ENCODE measurements at regions not wholly inside any gene's neighbourhood (a gene's known extent, or its start where the extent isn't known, plus 50 kb on each side); places are given as distances from the start of the nearest gene placed in this dataset.

DNA sequence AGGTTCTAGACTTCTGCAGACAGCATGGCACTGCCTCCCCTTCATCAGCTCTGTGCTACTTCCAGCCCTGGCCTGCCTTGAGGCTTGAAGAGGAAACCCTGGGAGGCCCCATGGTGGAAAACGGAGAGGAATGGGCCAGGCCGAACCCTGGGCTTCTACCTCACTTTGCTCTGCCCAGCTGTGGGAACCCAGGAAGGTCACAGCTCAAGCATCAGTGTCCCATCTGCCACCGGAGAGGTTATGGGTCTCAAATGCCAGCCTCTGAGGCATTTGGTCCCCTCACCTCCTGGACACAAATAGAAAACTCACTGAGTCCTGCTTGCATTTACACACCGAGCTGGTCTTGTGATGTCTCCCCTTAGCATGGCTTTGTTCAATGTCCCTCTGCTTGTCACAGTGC is 80.1 kb upstream of the ALDH1B1 start:
- no peak for DNase-seq

DNA sequence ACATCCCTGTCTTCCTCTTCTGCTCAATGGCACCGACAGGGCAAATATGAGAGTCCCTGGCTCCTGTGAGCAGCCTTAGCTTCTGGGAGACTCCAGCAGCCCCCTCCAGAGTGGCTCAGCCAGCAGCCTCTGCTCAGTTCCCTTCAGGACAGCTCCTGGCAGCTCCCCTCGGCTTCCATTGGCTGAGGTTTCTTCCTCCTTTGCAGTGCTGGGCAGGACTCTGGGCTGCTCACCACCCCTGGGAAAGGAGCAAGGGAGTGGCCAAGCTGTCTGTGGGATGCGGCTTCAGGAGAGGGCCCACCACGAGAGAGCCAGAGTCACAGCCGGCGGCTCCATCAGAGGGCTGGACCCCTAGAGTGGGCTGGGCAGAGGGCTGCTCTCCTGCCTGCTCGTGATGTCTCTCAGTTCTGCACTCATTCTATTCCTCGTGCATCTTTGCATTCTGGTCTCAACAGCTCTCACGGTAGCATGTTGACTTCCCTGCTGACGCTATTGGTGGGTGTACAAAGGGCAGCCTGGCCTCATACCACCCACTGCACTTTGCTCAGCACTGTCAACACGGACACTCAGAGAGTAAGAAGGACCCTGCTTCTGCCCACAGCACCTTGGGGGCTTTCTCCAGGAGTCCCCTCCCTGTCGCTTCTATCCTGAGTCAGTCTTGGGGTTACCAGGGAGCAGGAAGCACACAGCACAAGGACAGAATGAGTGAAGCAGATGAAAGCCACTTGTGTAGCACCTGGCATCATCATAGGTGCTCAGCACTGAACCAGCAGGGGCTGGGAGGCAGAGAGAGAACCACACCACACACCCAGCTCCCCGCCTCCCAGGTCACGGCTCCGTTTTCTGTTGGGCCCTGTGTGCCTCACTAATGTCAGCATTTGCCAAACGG is 80.9 kb upstream of the ALDH1B1 start:
- no peak for DNase-seq

DNA sequence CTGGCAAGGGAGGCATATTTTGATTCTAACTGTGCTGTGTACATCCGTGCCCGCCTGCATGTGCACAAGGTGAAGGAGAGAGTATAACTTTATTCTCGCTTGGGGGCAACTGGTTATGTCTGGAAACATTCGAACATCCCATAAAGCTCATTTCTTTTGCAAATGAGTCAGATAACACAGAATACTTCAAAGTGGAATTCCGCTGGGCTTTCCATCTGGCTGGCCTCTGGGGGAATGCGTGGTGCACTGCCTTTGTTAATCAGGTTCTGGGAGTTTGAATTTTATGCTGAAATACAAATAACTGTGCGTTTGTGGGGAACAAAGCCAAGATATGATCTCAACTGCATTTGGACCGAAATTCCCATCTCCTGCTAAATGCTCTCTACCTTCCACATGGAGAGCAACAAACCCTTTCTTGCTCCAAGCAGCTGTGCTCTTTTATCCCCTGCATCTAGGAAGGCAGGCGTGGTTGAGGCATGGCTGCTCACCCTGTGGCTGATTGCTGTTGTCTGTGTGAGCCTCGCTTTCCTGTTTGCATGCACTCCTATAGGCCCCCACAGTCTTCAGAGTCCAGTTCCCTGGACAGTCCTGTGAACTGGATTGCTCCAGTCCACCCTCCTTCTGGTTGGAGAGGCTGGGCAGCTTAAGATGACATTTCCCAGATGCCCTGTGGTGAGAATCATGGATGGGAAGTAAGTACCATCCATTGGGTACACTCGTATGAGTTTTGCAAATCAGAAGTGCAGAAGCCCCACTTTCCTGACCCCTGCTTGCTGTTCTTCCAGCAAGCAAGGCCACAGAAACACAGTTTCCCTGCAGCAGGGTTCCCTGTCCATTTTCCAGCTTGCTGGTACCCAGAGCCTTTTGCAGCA is 82.9 kb upstream of the ALDH1B1 start:
- no peak for DNase-seq

DNA sequence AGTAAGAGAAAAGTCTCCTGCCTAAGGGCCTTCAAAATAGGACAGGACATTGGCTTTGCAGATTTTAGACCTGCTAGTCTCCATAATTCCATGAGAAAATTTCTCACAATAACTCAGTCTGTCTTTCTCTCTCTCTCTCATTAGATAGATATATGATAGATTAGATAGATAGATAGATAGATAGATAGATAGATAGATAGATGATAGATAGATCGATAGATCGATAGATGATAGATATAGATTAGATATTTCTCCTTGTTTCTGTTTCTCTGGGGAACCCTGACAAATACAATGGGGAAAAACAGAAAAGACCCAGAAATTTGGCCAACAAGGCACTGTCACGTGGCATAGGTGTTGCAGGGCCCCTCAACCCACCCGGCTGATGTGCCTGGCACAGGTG is 84.4 kb upstream of the ALDH1B1 start:
- DNase-seq, result no peak

DNA sequence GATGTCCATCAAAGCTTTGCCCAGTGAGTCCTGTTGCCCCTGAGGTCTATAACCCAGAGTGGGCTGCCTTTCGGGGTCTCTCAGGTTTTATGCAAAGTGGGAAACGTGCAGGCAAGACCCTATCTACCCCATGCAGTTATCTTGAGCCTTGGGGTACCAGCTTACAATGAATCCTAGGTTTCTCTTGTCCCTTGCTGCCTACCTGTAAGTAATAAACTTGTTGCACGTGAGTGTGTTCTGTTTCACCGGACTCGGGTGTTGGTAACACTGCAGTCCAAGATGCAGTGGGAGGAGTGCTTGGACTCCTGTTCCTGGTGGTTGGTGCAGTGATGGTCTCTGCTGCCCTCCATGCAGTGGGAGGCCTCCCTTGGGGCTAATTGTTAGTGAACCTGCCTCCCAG is 85.6 kb upstream of the ALDH1B1 start:
- DNase-seq, result no peak

DNA sequence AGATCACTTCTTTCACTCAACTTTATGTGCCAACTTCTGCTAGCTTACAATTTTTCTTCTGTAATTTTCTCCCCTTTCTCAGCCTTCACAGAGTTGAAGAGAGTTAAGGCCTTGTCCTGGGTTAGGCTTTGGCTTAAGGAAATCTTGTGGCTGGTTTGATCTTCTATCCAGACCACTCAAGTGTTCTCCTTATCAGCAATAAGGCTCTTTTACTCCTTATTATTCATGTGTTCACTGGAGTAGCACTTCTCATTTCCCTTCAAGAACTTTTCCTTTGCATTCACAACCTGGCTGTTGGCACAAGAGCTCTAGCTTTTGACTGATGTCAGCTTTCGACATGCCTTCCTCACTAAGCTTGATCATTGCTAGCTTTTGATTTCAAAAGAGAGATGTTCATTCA is 86.9 kb upstream of the ALDH1B1 start:
- DNase-seq, result no peak

DNA sequence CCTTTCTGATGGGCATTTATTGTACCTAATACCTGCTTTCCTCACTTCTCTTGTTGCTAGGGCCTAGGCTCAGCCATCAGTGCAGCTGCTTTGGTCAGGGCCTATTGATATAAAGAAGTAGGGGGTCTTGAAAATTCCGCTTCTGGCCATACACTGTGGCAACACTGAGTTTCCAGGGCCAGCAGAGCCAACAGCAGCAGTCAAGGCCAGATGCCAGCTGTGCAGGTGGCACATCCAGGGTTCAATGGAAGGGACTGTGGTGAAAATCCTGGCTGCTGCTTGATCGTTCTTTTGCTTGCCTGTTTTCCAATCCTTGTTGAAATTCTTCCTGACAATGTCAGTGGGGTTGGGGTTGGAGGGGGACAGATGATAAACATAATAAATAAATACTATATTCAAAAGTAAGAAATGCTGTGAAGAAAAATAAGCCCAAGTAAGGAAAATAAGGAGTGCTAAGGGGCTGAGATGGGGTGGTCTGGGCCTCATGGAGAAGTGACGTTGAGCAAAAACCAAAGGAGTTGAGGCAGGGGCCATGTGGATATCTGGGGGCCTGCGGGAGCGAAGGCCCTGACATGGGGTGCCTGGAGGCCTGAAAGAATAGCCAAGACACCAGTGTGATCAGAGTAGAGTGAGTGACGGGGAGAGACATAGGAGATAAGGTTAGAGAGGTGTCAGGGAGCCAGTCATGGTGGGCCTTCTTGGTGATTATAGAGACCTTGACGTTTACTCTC is 91.0 kb upstream of the ALDH1B1 start:
- DNase-seq, result no peak

DNA sequence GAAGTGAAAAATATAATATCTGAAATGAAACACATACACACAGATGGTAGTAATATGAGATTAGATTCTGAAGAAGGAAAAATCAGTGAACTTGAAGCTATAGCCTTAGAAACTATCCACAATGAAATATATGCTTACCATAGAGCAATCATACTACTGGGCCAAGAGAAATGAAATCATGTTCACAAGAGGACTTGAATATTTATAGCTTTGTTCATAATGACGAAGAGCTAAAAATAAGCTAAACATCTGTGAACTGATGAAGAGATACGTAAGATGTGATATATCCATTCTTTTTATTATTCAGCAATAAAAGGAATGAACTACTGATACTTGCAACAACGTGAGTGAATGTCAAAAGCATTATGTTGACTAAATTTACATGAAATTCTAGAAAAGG is 92.6 kb upstream of the ALDH1B1 start:
- DNase-seq, result no peak

DNA sequence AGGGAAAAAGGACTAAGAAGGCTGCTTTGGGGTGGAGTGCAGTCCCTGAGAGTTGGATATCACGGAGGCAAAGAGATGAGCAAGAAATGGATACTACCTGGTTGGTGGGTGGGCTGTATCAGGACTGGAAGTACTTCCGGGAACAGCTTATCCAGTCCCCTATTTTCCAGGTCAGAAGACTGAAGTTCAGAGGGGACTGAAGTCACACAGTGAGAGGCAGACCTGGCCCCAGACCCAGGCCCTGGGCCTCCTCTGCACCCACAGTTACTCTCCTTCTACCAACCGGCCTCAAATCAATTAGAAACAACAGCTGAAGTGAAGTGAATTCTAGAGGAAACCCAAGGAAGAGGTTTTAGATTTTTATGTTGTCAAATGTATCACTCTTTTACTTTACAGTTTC is 93.6 kb upstream of the ALDH1B1 start:
- DNase-seq, result no peak

DNA sequence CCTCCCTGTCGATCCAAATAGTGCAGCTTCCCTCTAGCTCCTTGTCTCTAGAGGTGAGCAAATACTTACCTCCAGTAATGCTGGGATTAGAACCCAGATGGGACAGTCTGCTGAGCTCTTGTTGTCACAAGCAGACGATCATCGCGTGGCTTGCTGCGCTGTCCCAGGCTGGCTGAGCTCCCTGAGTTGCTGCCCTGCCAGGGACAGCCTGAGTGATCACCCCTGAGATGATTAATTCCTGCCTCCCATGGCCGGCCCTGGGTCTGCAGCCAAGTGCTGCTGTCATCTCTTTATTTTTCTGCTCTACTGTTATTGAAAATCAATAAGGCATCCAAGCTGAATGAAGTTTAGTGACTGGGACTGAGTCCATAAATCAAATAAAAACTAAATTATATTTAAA is 94.0 kb upstream of the ALDH1B1 start:
- DNase-seq, result no peak

DNA sequence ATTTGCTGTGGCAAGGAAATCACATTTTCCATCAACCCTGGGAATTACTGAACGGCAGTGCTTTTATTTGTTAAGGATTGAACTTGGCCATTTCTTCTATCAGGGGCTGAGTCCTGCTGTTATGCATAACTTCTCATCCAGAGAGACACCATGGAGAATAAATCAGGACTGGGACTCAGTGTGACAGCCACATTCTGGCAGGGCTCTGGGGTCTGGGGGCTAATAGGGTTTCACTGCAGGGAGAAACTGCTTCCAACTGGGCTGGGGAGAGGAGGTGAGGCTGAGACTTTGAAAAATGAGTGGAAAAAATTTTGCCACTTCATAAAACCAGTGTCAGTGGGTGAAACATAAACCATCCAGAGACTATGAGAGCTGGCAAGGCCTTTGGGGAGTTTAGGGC is 95.7 kb upstream of the ALDH1B1 start:
- no peak for DNase-seq

DNA sequence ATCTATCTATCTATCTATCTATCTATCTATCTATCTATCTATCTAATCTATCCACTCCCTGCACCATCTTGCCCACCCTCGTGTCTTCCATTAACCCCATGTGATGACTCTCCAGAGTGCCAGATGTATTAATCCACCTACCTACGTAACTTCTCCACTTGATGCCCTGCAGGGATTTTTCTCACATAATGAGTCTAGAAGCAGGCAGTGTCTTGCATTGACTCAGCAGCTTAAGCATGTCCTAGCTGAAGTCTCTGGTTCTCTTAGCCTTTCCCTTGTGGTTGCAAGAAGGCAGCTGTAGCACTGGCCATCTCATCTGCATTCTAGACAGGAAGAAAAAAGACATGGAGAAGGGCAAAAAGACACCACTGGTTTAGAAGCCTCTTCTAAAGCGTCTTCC is 96.7 kb upstream of the ALDH1B1 start:
- no peak for DNase-seq

DNA sequence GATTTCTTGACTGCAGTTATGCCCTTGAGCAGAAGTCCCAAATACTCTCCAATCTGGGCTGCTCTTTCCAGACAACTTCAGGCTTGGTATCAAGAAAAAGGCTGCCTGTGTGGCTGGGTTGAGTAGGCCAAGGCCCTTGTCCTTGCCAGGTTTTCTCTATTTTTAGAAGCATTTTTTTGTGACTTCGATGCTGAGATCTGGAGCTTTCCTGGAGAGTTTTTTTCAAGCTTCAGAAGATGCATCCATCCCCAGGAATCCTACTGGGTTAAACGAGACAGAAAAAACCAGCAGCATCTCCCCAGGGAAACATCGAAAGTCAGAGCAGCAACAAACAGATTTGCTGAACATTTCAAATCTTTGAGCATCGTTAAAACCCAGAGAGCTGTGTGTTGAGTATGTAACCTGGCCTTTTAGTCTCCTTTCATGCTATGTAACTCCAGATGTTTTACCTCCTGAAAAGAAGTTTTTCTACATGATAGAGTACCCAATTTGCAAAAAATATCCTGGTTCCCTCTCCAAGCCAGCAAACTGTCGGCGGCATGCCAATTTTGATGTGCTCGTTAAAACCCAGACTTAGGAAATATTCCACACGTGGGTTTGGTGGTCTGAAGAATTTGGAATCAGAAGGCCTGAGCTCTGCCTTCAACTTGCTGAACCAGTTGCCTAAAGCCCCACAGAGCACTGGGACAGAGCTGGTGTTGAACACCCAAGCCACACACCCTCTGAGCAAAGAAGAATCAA is 98.1 kb upstream of the ALDH1B1 start:
- DNase-seq, result no peak

DNA sequence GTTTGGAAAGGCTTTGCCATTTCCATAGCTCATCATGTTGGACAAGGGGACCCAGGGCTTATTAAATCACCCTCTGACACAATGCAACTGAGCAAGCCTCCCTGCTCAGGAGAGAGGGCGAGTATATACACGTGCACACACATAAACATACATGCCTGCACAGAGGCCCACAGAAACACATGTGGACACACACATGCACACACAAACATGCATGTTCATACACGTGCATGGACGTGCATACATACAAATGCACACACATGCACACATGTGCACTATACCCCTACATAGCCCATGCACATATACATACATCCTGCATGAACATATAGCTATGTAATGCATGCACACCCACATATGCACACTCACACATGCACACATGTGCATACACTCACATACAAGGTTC is 99.5 kb upstream of the ALDH1B1 start:
- no peak for DNase-seq

DNA sequence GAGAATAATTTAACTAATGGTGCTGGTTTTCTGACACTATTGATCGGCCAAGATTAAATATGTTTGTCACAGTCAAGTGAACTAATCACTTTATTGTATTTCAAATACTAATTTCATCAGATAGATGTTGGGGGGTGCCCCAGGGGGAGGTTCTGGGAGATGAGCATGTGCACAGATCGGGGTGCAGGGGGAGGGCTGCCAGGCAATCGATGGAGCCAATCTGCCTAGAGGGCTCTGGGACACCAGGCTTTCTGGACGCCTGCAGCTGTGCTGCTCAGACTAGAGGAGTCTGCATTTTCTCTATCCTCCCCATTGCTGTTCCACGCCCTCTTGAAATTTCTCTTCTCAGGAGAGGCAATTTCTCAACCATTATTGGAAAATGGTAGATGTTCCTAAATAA is 100.0 kb upstream of the ALDH1B1 start:
- no peak for DNase-seq

DNA sequence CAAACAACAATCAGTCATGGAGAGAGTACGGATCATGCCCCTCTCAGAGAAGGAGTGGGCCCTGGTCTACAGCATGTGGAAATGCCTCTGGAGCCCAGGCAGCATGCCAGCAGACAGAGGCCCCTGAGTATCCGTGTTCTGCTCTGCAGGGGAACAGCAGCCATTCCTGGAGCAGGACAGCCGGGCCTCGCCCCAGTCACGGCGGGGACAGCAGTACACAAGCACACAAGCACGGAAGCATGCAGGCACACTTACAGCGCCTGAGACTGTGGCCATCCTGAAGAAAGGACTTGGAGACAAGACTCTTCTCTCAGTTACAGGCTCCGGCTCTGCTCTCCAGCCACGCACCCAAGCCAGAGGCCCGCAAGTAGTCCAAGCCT is 102.6 kb upstream of the ALDH1B1 start:
- DNase-seq, result no peak

DNA sequence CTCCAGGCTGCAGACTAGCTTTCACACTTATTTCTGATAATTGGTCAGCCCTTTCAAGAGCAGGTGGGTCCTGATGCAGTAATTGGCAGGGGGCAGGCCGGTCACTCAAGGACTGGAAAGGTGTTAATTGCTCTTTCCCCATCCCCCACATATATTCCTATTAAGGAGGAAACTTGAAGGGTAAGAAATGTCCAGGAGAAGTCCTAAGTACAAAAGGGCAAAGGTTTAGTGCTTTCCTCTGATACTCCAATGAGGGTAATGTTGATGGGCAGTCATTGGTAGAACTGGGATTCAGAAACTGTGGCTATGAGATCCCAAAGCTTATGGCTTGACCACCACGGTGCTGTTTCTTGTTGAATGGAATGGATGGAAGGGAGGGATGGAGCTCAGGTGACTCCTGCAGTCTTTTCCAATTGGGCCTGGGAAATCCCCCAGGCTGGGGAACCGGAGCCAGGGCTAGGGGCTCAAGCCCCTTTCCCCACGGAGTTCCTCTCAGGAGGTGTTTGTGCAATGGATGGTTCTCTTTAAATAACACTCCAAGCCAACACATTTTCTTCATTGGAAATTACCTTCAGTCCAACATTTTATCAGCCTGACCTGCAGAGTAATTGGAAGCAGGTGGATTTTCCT is 103.2 kb upstream of the ALDH1B1 start:
- no peak for DNase-seq

DNA sequence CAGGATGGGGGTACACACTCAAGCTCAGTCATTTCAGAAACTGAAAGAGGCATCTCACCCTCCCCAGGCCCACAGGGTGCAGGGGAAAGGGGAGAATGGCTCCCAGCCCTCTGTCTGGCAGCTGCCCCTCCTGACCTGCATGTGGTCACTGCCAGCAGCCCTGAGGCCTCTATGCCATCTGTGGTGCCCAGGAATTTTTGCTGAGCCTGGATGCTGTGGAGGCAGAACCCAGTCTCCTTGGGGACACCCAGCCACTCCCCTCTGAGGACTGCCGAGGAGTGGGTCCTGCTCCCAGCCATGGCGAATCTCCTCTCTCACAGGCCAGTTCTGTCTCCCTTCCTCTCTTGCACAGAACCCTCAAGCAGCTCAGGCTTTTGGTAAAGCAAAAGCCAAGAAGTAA is 104.0 kb upstream of the ALDH1B1 start:
- DNase-seq, result no peak

DNA sequence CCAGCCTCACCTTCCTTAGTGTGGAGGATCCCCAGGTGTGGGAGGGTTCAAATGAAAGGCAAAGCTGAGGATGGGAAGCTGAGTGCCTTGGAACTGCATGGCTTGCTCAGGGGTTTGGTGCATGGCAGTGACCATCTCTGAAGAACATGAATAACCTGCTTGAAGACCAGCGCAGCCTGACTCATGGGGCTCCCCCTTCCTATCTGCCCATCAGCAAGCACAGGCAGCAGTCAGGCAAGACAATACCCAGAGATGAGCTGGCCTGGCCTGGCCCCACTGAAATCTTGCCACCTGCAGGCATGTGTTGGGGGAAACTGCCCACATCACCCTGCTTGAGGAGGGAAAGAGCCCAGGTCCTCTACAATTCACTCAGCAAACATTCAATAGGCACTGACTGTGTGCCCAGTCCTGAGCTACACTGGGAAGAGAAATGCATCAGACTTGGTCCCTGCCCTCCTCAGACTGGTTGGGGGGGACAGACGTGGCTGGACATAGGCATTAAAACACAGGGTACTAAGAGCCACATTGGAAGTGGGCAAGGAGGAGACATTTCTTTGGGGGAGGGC is 105.0 kb upstream of the ALDH1B1 start:
- no peak for DNase-seq

DNA sequence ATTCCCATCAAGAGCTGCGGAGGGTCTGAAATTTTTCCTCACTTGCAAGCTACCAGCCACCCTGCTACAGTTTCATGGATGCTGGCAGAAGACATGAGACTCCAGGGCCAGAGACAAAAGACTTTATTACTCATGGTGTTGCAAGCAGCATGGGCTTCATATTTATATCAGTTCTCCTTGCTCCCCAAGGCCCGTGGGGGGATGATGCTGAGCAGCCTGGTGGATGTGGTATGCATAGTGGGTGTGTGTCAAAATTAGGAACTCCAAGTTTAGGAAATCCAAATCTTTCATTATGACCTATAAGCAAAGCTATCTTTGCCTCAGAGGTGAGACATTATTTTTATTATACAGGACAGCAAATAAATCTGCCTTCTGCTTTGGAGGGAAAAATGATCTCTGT is 105.7 kb upstream of the ALDH1B1 start:
- DNase-seq, result no peak

DNA sequence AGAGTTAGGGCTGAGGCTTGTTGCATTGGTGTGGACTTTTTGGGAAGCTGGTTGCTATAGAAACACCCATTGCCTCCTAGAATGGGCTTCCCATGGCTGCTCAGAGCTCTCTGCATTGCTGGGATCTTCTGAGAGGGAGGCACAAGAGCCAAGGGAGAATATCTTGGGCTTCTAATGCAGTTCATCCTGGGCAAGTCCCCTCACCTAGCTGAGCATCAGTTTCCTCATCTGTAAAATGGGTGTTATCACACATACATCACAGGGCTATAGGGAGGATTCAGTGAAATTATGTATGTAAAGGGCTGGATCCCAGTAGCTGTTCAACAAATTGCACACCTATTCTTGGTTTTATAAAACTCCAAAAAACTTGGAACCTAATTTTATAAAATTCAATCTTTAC is 106.1 kb upstream of the ALDH1B1 start:
- DNase-seq, result no peak

DNA sequence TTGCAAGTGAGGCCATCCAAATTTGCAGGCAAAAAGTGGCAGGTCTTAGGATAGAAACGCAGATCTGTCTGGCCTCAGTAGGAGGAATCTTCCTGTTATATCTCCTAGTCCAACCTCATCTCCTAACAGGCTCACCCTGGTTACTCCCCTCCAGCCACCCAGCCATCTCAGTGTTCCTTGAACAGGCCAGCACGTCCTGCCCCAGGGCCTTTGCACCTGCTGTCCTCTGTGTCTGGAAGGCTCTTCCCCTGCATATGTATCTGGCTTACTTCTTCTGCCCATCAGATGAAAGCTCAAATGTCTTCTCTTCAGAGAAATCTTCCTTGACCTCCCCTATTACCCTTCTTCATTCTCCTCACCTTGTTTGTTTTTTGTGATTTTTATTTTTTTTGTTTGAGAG is 107.3 kb upstream of the ALDH1B1 start:
- no peak for DNase-seq
